Stimulated activated CD4-positive, alpha-beta T cell treated with anti-CD3 and anti-CD28 coated beads, Interleukin-15, amount 100 ng/mL, for 1 hour (primary cell): ENCODE measurements at regions not wholly inside any gene's neighbourhood (a gene's known extent, or its start where the extent isn't known, plus 50 kb on each side); places are given as distances from the start of the nearest gene placed in this dataset.

ENCODE experiments used
- DNase-seq, 2 donors: peaks; one replicate each; pipeline ENCODE4 v3.0.0-alpha.2; 2020; ENCODE audit warnings: low read depth in 1 of 2, low spot score in 1 of 2

DNA sequence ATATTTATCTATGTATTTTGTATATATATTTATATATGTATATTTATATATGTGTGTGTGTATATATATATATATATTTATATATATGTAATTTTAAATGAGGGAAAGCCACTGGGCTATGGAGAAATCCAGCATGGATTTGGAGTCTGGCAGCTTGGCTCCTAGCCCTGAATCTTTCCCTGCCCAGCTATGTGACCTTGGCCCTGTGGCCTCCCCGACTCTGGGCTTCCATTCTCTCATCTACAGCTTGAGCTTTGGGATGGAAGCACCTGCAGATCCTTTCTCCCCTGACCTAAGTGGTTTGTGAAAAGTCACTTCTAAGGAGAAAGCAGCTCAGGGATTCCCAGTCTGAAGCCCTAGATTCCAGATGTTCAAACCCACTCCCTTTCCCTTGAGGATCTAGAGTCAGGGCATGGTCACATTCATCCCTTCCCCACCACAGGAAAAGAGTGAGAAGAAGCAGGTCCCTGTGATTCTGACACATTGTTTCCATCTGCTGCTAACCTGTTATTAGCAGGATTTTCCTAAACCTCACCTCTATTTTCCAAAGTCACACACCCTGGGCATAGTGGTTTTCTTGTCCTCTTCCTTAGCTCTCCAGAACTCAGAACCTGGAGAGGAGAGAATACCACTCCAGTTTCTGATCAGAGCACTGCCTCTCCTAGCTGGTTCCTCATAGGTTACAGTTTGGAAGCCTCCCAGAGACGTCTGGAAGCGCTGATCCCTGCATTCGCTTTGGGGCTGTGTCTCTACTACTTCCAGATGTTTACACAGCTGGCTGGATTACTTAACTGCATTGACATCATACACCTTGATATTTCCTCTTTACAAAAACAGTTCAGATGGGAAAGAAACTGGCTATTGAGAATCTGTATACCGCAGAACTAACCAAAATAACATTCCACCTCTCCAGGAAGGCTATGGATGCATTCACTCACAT is 327.5 kb upstream of the ZMIZ1 start:
- no peak for DNase-seq

GRCh38 chr10:78742406-78742729 is 326.4 kb upstream of the ZMIZ1 start:
- DNase-seq: no peak

DNA sequence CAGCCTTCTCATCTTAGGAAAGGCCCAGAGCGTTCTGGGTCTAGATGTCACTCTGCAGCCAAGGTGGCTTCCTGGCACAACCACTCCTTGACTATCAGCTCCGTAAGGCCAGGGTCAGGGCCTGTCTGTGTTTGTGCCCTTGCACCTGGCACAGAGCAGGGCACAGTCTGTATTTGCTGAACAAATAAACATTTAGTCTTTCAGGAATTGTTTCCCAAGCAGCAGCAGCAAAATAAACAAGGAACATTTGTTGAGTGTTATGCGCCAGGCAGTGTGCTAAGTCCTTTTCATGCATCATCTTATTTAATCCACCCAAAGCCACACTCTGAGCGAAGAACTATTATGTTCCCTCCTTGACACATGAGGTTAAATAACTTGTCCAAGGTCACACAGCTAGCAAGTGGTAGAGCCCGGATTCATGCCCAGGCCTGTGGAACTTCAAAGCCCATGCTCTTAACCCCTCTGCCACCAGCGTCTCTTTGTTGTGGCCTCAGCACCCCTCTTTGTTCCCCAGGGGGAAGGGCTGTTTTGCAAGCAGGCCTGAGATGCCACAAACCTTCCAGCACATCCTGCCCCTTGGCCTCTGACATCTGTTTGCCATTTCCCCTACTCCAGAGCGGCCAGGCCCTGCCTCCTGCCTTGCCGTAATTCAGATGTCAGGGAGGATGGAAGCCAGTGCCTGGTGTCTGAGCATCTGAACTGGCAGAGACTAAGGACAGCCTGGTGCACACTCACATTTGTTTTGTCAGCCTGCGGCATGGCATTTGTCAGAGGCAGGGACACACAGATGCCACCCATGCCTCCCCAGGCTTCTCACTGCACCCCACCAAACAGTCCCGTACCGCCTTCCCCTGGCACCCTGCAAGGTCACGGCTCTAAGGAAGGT is 325.8 kb upstream of the ZMIZ1 start:
- no peak for DNase-seq

DNA sequence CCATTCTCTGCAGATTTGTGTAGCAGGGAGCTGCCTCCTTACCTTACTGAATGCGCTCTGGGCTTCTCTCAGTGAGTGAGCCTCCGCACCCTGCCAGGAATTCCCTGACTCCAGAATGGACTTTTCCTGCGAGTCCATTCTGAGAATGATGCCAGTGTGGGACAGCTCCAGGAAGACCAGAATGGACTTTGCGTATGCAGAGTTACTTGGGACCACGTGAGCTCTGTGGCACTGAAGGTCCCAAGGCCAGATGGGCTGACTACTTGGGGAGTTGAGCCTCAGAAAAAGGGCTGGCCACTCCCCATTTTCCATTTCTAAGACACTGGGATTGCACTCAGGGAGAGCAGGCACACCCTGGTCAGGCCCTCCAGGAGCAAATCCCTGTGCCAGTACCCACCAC is 324.7 kb upstream of the ZMIZ1 start:
- no peak for DNase-seq

GRCh38 chr10:78744491-78745090 is 324.2 kb upstream of the ZMIZ1 start:
- no peak for DNase-seq

DNA sequence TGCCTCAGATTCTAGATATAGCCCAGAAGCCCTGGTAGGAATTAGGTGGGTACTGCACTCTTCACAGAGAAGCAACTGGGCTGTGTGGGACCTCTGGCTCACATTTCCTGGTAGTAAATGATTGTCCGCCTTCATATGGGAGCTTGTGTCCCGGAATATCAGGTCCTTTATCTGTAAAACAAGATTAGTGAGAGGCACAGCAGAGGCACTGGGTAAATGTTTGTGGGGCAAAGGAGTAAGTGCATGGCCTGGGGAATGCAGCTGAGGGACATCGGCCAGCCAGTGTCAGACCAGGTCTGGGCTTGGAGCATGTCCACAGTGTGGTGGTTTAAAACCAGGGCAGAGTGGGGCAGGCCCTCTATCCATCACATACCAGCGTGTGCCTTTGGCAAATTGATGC is 323.3 kb upstream of the ZMIZ1 start:
- no peak for DNase-seq

DNA sequence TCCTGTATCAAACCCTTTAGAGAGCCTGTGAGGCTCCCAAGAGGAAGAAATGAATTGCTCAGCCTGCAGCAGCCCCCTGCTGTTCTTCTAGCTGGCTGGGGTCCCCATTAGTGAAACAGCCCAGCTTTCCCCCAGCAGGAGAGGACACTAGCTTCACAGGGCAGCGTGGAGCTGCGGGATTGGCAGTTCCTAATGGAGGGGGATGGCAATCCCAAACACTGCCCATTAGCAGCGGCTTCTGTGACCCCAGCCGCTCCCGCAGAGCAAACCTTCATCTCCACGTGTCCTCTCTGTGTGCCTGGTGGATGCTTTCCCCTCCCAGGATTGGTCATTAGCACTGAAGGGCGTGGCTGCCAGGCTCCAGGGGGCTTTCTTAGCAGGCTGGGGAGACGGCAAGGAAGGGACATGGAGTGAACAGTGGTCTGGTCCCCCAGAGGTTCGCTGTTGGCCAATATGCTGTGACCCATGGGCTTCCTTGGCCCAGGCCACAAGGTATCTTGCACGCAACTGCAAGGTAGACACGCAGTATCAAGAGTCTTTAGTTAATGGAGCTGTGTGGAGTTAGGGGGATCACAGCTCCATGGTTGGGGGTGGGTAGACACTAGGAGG is 322.5 kb upstream of the ZMIZ1 start:
- DNase-seq: no peak

- no peak for DNase-seq
These were observed 321.1 kb upstream of the ZMIZ1 start for GRCh38 chr10:78747401-78748234.

GRCh38 chr10:78748235-78748533 is 320.6 kb upstream of the ZMIZ1 start:
- no peak for DNase-seq

DNA sequence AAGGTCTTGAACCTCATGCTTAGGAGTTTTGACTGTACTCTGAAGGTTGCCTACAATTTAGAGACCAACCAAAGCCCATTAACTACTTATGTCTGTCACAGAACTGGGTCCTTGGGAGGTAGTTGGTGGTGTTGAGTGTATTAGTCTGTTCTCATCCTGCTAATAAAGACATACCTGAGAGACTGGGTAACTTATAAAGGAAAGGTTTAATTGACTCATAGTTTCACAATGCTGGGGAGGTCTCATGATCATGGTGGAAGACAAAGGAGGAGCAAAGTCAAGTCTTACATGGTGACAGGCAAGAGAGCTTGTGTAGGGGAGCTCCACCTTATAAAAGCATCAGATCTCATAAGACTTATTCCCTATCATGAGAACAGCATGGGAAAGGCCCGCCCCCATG is 319.6 kb upstream of the ZMIZ1 start:
- no peak for DNase-seq

- DNase-seq: no peak
These were observed 318.9 kb upstream of the ZMIZ1 start for GRCh38 chr10:78749898-78750297.

GRCh38 chr10:78750418-78750817 is 318.3 kb upstream of the ZMIZ1 start:
- no peak for DNase-seq

DNA sequence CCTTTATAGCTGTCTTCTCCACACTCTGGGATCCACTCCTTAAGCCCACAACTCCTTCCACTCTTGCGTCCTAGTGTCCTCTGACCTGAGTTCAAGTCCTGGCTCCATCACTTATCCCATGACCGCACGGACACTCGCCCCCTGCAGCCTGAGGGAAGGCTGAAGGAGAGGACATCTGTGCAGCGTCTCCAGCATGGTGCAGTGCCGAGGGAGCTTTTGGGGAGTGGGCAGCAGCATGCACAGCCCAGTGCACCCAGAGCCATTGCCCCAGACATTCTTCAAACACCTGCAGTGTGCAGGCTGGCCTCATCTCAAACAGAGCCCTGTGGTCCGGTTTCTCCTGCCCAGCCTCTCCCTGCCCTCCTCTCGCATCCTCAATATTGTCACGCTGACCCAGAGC is 317.1 kb upstream of the ZMIZ1 start:
- DNase-seq: no peak

GRCh38 chr10:78752221-78752620 is 316.5 kb upstream of the ZMIZ1 start:
- no peak for DNase-seq

DNA sequence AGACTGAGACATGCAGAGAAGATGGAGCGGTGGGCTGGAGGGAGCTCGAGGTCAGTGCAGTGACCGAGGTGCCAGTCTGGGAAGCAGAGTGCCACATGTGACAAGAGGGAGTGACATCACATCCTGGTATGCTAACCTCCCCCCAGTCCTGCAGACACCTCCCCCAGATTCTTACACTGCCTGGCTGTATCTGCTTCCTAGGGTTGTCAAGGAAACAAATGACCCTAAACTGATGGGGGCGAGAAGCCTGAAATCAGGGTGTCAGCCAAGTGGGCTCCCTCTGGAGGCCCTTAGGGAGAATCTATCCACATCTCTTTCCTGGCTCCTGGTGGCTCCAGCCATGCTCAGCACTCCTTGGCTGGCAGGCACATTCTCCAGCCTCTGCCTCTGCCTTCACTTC is 316.1 kb upstream of the ZMIZ1 start:
- no peak for DNase-seq

GRCh38 chr10:78754269-78755062 is 314.3 kb upstream of the ZMIZ1 start:
- no peak for DNase-seq

- DNase-seq: no peak
These were observed 313.6 kb upstream of the ZMIZ1 start for GRCh38 chr10:78755063-78755701.

DNA sequence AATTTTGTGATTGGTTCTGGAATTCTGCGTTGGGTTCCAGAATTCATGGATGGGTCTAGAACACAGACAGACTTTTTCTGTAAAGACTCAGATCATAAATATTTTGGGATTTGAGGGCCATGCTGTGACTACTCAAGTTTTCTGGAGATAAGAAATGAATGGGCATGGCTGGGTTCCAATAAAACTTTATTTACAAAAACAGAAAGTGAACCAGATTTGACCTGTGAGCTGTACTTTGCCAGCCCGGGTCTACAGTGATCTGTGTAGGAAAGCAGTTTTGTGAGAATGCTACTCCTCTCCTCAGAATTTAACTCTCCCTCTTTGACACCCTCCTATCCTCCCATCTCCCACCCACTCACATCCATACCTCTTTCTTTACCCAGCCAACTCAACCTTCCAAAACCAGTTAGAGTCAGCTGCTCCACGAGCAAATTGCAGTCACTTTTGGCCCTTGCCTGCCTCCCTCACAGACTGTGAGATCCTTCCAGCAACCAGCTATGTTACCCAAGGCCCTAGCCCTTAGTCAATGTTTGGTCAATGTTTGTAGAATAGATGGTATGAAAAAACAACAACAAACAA is 312.8 kb upstream of the ZMIZ1 start:
- DNase-seq: no peak
